ENCODE measurements at regions not wholly inside any gene's neighbourhood (a gene's known extent, or its start where the extent isn't known, plus 50 kb on each side); places are given as distances from the start of the nearest gene placed in this dataset.

DNA sequence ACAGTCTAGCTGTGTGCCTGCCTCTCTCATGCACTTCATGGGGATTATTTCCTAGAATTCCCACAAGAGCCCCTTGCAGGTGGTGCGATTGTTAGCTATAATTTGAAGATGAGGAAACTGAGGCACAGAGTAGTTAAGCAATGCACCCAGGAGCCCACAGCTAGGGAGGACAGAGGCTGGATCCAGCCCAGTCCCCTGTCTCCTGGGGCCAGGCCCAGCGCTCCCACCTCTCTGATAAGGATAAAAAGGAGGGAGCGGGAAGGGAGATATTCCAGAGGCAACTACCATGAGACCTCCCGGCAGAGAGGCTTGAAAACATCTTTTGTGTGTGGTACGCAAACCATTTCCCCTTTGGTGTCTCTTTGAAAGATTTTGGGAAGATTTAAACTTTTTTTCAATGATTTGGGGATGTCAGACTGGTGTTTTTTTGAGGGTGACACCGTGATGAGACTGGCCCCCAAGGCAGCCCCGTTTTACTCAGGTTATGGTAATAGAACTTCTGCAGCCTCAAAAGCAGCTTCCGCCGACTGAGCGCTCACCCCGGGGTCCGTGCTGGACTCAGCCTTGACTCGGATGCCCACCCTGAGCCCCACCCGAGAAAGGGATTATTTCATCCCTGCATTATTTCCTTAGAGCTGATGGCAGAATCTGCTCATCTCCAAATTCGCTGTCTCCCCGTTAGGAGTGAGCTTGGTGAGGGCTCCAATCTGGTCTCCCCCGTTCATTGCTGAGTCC, 144.7 kb upstream of the IER5L start:
- Histone ChIP-seq H3K27ac (replicated peaks) (no peak overlapping the region), H3K4me3 (replicated peaks; ENCODE audit: insufficient read depth, low read length) (no peak overlapping the region), H3K27me3 (ENCODE audit: insufficient read depth, poor library complexity, severe bottlenecking) (no peaks in the 10 kb centered on the region)
- TF ChIP-seq POLR2AphosphoS5 (IDR thresholded peaks at IDR 0.05; ENCODE audit: low read depth) (no peak), SPI1 (IDR thresholded peaks at IDR 0.05; ENCODE audit: borderline replicate concordance, low read depth) (no peak), CTCF (IDR thresholded peaks at IDR 0.05; ENCODE audit: insufficient read depth, low read length) (no peak), GABPA (IDR thresholded peaks at IDR 0.05; ENCODE audit: low read depth) (no peak)
- TF ChIP-seq, protein P1, sequence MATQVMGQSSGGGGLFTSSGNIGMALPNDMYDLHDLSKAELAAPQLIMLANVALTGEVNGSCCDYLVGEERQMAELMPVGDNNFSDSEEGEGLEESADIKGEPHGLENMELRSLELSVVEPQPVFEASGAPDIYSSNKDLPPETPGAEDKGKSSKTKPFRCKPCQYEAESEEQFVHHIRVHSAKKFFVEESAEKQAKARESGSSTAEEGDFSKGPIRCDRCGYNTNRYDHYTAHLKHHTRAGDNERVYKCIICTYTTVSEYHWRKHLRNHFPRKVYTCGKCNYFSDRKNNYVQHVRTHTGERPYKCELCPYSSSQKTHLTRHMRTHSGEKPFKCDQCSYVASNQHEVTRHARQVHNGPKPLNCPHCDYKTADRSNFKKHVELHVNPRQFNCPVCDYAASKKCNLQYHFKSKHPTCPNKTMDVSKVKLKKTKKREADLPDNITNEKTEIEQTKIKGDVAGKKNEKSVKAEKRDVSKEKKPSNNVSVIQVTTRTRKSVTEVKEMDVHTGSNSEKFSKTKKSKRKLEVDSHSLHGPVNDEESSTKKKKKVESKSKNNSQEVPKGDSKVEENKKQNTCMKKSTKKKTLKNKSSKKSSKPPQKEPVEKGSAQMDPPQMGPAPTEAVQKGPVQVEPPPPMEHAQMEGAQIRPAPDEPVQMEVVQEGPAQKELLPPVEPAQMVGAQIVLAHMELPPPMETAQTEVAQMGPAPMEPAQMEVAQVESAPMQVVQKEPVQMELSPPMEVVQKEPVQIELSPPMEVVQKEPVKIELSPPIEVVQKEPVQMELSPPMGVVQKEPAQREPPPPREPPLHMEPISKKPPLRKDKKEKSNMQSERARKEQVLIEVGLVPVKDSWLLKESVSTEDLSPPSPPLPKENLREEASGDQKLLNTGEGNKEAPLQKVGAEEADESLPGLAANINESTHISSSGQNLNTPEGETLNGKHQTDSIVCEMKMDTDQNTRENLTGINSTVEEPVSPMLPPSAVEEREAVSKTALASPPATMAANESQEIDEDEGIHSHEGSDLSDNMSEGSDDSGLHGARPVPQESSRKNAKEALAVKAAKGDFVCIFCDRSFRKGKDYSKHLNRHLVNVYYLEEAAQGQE (IDR thresholded peaks at IDR 0.05; ENCODE audit: insufficient replicate concordance, low read depth): no peak
- no peak for DNase-seq (ENCODE audit: low read depth in 1 of 2, low spot score in 1 of 2)

GRCh38 chr9:129322022-129322621, 144.1 kb upstream of the IER5L start:
- no peak for TF ChIP-seq POLR2AphosphoS5 (IDR thresholded peaks at IDR 0.05; ENCODE audit: low read depth)
- no peak for TF ChIP-seq GABPA (IDR thresholded peaks at IDR 0.05; ENCODE audit: low read depth)
- TF ChIP-seq SPI1 (IDR thresholded peaks at IDR 0.05; ENCODE audit: borderline replicate concordance, low read depth): no peak
- TF ChIP-seq CTCF (IDR thresholded peaks at IDR 0.05; ENCODE audit: insufficient read depth, low read length): no peak
- TF ChIP-seq, protein P1 (IDR thresholded peaks at IDR 0.05; ENCODE audit: insufficient replicate concordance, low read depth): no peak
- Histone ChIP-seq H3K27me3 (ENCODE audit: insufficient read depth, poor library complexity, severe bottlenecking) (no peaks in the 10 kb centered on the region), H3K4me3 (replicated peaks; ENCODE audit: insufficient read depth, low read length) (no peak overlapping the region), H3K27ac (replicated peaks) (no peak overlapping the region)
- DNase-seq (ENCODE audit: low read depth in 1 of 2, low spot score in 1 of 2): no peak

DNA sequence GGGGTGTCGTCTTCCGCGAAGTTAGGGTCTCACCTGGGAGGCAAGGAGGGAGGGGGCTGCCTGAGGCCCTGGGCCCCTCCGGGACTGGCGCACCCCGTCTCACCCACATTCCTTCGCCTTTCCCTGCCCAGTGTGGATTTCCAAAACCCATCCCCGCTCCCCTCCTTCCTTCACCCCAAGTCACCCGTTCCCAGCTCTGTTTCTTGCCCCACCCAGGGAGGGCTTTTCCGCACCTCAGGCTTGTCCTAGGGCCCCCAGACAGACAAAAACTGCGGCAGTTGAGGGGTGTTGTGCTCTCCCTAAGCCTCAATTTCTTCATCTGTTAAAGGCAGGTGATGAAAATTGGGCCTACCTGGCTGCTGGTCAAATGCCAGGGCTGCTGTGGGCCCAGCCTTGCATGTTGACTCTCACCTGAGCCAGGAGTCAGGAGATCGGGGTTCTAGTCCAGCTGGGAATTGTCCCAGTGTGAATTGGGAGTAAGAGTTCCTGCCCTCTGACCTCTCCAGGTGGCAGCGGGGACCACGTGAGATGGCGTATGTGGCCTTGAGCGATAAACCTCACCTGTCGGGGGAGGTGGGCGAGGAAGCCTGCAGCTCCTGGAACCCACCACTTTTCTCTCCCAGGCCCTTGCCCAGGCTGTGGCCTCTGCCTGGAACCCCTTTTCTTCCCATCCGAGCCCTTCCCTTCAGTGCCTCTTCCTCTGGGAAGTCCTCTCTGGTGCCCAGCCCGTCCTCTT, 143.4 kb upstream of the IER5L start:
- TF ChIP-seq POLR2AphosphoS5 (IDR thresholded peaks at IDR 0.05; ENCODE audit: low read depth): no peak
- TF ChIP-seq, protein P1 (IDR thresholded peaks at IDR 0.05; ENCODE audit: insufficient replicate concordance, low read depth): no peak
- no peak for TF ChIP-seq SPI1 (IDR thresholded peaks at IDR 0.05; ENCODE audit: borderline replicate concordance, low read depth)
- no peak for TF ChIP-seq GABPA (IDR thresholded peaks at IDR 0.05; ENCODE audit: low read depth)
- no peak for TF ChIP-seq CTCF (IDR thresholded peaks at IDR 0.05; ENCODE audit: insufficient read depth, low read length)
- no peaks in the 10 kb centered on the region for H3K27me3 ChIP-seq (ENCODE audit: insufficient read depth, poor library complexity, severe bottlenecking)
- no peak overlapping the region for H3K27ac ChIP-seq (replicated peaks)
- no peak overlapping the region for H3K4me3 ChIP-seq (replicated peaks; ENCODE audit: insufficient read depth, low read length)
- DNase-seq (ENCODE audit: low read depth in 1 of 2, low spot score in 1 of 2): no peak

Data from HL-60 (cell line).